ENCODE measurements at regions not wholly inside any gene's neighbourhood (a gene's known extent, or its start where the extent isn't known, plus 50 kb on each side); places are given as distances from the start of the nearest gene placed in this dataset.

GRCh38 chr20:57940376-57940775 lies 230.6 kb upstream of the PMEPA1 start:
- TF ChIP-seq CTCF (IDR thresholded peaks at IDR 0.05): no peak
- Histone ChIP-seq H3K4me3 (no peak overlapping the region), H3K4me1 (peaks cover 0 to 10% of the 10 kb centered on the region in 2 donors), H3K9me3 (no peaks in the 10 kb centered on the region), H3K27me3 (no peaks in the 10 kb centered on the region), H3K36me3 (no peaks in the 10 kb centered on the region), H3K27ac (no peak overlapping the region)
- no peak for DNase-seq (ENCODE audit: low spot score)

GRCh38 chr20:57939499-57939898 lies 229.7 kb upstream of the PMEPA1 start:
- TF ChIP-seq CTCF (IDR thresholded peaks at IDR 0.05): no peak
- no peaks in the 10 kb centered on the region for H3K9me3 ChIP-seq
- H3K36me3 ChIP-seq: no peaks in the 10 kb centered on the region
- DNase-seq (ENCODE audit: low spot score): no peak
- no peak overlapping the region for H3K4me3 ChIP-seq
- H3K27me3 ChIP-seq: no peaks in the 10 kb centered on the region
- H3K27ac ChIP-seq: no peak overlapping the region
- peaks cover 0 to 10% of the 10 kb centered on the region in 2 donors for H3K4me1 ChIP-seq

GRCh38 chr20:57938158-57939108 lies 228.6 kb upstream of the PMEPA1 start:
- Histone ChIP-seq H3K27me3 (no peaks in the 10 kb centered on the region), H3K4me3 (no peak overlapping the region), H3K27ac (no peak overlapping the region), H3K9me3 (no peaks in the 10 kb centered on the region), H3K4me1 (peaks cover 0 to 10% of the 10 kb centered on the region in 2 donors), H3K36me3 (no peaks in the 10 kb centered on the region)
- no peak for TF ChIP-seq CTCF (IDR thresholded peaks at IDR 0.05)
- no peak for DNase-seq (ENCODE audit: low spot score)

GRCh38 chr20:57936636-57937385 lies 227.0 kb upstream of the PMEPA1 start:
- Histone ChIP-seq H3K27ac (no peak overlapping the region), H3K4me3 (no peak overlapping the region), H3K9me3 (no peaks in the 10 kb centered on the region), H3K4me1 (peaks cover 0 to 10% of the 10 kb centered on the region in 2 donors), H3K36me3 (no peaks in the 10 kb centered on the region), H3K27me3 (no peaks in the 10 kb centered on the region)
- no peak for DNase-seq (ENCODE audit: low spot score)
- no peak for TF ChIP-seq CTCF (IDR thresholded peaks at IDR 0.05)

- no peaks in the 10 kb centered on the region for H3K9me3 ChIP-seq
- no peak overlapping the region for H3K4me3 ChIP-seq
- H3K4me1 ChIP-seq: peaks cover 0 to 10% of the 10 kb centered on the region in 2 donors
- TF ChIP-seq CTCF (IDR thresholded peaks at IDR 0.05): no peak
- no peak overlapping the region for H3K27ac ChIP-seq
- H3K27me3 ChIP-seq: no peaks in the 10 kb centered on the region
- no peaks in the 10 kb centered on the region for H3K36me3 ChIP-seq
- no peak for DNase-seq (ENCODE audit: low spot score)
Observed at GRCh38 chr20:57934913-57935312, 225.1 kb upstream of the PMEPA1 start.
